ENCODE measurements at regions not wholly inside any gene's neighbourhood (a gene's known extent, or its start where the extent isn't known, plus 50 kb on each side); places are given as distances from the start of the nearest gene placed in this dataset.

DNA sequence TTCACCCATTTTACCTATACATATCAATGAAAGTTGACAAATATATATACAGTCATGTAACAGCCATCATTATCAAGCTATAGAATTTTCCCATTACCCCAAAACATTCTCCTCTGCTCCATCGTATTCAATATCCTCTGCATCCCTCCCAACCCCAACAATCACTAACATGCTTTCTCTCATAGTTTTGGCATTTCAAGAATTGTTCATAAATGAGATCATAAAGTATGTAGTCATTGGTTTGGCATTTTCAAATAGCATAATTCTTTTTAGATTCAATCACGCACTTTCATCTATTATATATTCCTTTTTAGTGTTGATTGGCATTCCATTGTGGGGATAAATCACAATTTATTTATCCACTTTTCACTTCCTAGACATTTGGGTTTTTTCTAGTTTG is 866.0 kb upstream of the TMEM132C start:
- no peaks in the 10 kb centered on the region for H3K36me3 Mint-ChIP-seq (ENCODE audit: insufficient read depth, unreplicated experiment)
- intact Hi-C loops (cut with micrococcal nuclease) = no loop called here
- DNase-seq (ENCODE audit: unreplicated experiment) = no peak
- ChIA-PET CTCF (interaction anchor here (0.6 to 1.9 kb wide), 3 partner anchors 20 to 1859 kb away, joined by 3 to 7 read pairs (median 3); no protein-coding TSS in a partner anchor), POLR2A (no interaction called here)
- no peak overlapping the region for H3K27ac Mint-ChIP-seq (ENCODE audit: low read depth, unreplicated experiment)
- H3K4me1 Mint-ChIP-seq (ENCODE audit: insufficient read depth, unreplicated experiment) = peaks cover 13% of the 10 kb centered on the region
- no TSS peak for BruUV-seq (replicated peaks)
- no peaks in the 10 kb centered on the region for H3K9me3 Mint-ChIP-seq (ENCODE audit: unreplicated experiment)
- TF ChIP-seq, protein P1, sequence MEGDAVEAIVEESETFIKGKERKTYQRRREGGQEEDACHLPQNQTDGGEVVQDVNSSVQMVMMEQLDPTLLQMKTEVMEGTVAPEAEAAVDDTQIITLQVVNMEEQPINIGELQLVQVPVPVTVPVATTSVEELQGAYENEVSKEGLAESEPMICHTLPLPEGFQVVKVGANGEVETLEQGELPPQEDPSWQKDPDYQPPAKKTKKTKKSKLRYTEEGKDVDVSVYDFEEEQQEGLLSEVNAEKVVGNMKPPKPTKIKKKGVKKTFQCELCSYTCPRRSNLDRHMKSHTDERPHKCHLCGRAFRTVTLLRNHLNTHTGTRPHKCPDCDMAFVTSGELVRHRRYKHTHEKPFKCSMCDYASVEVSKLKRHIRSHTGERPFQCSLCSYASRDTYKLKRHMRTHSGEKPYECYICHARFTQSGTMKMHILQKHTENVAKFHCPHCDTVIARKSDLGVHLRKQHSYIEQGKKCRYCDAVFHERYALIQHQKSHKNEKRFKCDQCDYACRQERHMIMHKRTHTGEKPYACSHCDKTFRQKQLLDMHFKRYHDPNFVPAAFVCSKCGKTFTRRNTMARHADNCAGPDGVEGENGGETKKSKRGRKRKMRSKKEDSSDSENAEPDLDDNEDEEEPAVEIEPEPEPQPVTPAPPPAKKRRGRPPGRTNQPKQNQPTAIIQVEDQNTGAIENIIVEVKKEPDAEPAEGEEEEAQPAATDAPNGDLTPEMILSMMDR (IDR thresholded peaks at IDR 0.05; ENCODE audit: unreplicated experiment) = no peak
- H3K27me3 Mint-ChIP-seq (ENCODE audit: insufficient read depth, unreplicated experiment) = no peaks in the 10 kb centered on the region
- H3K4me3 Mint-ChIP-seq (ENCODE audit: unreplicated experiment) = no peak overlapping the region

GRCh38 chr12:127401536-127401935 is 865.4 kb upstream of the TMEM132C start:
- intact Hi-C loops (cut with micrococcal nuclease) = no loop called here
- ChIA-PET POLR2A (no interaction called here), CTCF (interaction anchor here (1.9 kb wide), 1 partner anchor 20 kb away, joined by 7 read pairs; no protein-coding TSS in a partner anchor)
- Mint-ChIP-seq H3K9me3 (ENCODE audit: unreplicated experiment) (no peaks in the 10 kb centered on the region), H3K36me3 (ENCODE audit: insufficient read depth, unreplicated experiment) (no peaks in the 10 kb centered on the region), H3K27ac (ENCODE audit: low read depth, unreplicated experiment) (no peak overlapping the region), H3K27me3 (ENCODE audit: insufficient read depth, unreplicated experiment) (no peaks in the 10 kb centered on the region), H3K4me1 (ENCODE audit: insufficient read depth, unreplicated experiment) (peaks cover 13% of the 10 kb centered on the region), H3K4me3 (ENCODE audit: unreplicated experiment) (no peak overlapping the region)
- DNase-seq (ENCODE audit: unreplicated experiment) = no peak
- TF ChIP-seq, protein P1 (IDR thresholded peaks at IDR 0.05; ENCODE audit: unreplicated experiment) = no peak
- BruUV-seq (replicated peaks) = no TSS peak

- H3K27ac Mint-ChIP-seq (ENCODE audit: low read depth, unreplicated experiment) = no peak overlapping the region
- ChIA-PET POLR2A (interaction anchor here (0.6 kb wide), 2 partner anchors 23 to 257 kb away, joined by 3 read pairs; no protein-coding TSS in a partner anchor), CTCF (no interaction called here)
- TF ChIP-seq, protein P1 (IDR thresholded peaks at IDR 0.05; ENCODE audit: unreplicated experiment) = no peak
- intact Hi-C loops (cut with micrococcal nuclease) = no loop called here
- peaks cover 7% of the 10 kb centered on the region for H3K4me1 Mint-ChIP-seq (ENCODE audit: insufficient read depth, unreplicated experiment)
- no peaks in the 10 kb centered on the region for H3K27me3 Mint-ChIP-seq (ENCODE audit: insufficient read depth, unreplicated experiment)
- BruUV-seq (replicated peaks) = no TSS peak
- no peaks in the 10 kb centered on the region for H3K9me3 Mint-ChIP-seq (ENCODE audit: unreplicated experiment)
- H3K4me3 Mint-ChIP-seq (ENCODE audit: unreplicated experiment) = no peak overlapping the region
- DNase-seq (ENCODE audit: unreplicated experiment) = peak; percentile 7
- H3K36me3 Mint-ChIP-seq (ENCODE audit: insufficient read depth, unreplicated experiment) = no peaks in the 10 kb centered on the region
Observed at GRCh38 chr12:127411166-127411915, 855.6 kb upstream of the TMEM132C start.

- no peaks in the 10 kb centered on the region for H3K27me3 Mint-ChIP-seq (ENCODE audit: insufficient read depth, unreplicated experiment)
- ChIA-PET POLR2A (interaction anchor here (0.6 kb wide), 1 partner anchor 257 kb away, joined by 3 read pairs; no protein-coding TSS in a partner anchor), CTCF (no interaction called here)
- no peak overlapping the region for H3K4me3 Mint-ChIP-seq (ENCODE audit: unreplicated experiment)
- BruUV-seq (replicated peaks) = no TSS peak
- intact Hi-C loops (cut with micrococcal nuclease) = no loop called here
- H3K36me3 Mint-ChIP-seq (ENCODE audit: insufficient read depth, unreplicated experiment) = no peaks in the 10 kb centered on the region
- H3K4me1 Mint-ChIP-seq (ENCODE audit: insufficient read depth, unreplicated experiment) = peaks cover 12% of the 10 kb centered on the region
- DNase-seq (ENCODE audit: unreplicated experiment) = no peak
- TF ChIP-seq, protein P1 (IDR thresholded peaks at IDR 0.05; ENCODE audit: unreplicated experiment) = no peak
- H3K27ac Mint-ChIP-seq (ENCODE audit: low read depth, unreplicated experiment) = no peak overlapping the region
- H3K9me3 Mint-ChIP-seq (ENCODE audit: unreplicated experiment) = no peaks in the 10 kb centered on the region
Observed at GRCh38 chr12:127411981-127412380, 855.0 kb upstream of the TMEM132C start.
